ENCODE measurements at regions not wholly inside any gene's neighbourhood (a gene's known extent, or its start where the extent isn't known, plus 50 kb on each side); places are given as distances from the start of the nearest gene placed in this dataset.
A peak's percentile ranks its signal among the peaks of the same experiment; 100 is the strongest.

GRCh38 chr12:75714462-75715322 lies 203.3 kb upstream of the KRR1 start:
- H3K27me3 Mint-ChIP-seq, result peaks cover 8% of the 10 kb centered on the region
- intact Hi-C loops (cut with DNase I, micrococcal nuclease), result loop anchor here in 1 of 2 experiments (5.0 kb wide), 1 partner anchor 72 kb away; no protein-coding TSS in a partner anchor

GRCh38 chr12:75713434-75713833 lies 202.0 kb upstream of the KRR1 start:
- ChIA-PET POLR2A (interaction anchor here (0.7 kb wide), 1 partner anchor 120 kb away, joined by 5 read pairs; no protein-coding TSS in a partner anchor), CTCF (interaction anchor here (0.6 kb wide), 1 partner anchor 397 kb away, joined by 3 read pairs; no protein-coding TSS in a partner anchor)
- H3K36me3 Mint-ChIP-seq (ENCODE audit: low read depth), result no peaks in the 10 kb centered on the region
- peaks cover 8% of the 10 kb centered on the region for H3K27me3 Mint-ChIP-seq
- no peaks in the 10 kb centered on the region for H3K9me3 Mint-ChIP-seq (ENCODE audit: low read depth)
- DNase-seq (no peak), ATAC-seq (peak; percentile 42)
- intact Hi-C loops (cut with DNase I, micrococcal nuclease), result loop anchor here in 1 of 2 experiments (5.0 kb wide), 1 partner anchor 71 kb away; no protein-coding TSS in a partner anchor
- no peak overlapping the region for H3K27ac Mint-ChIP-seq
- H3K4me3 Mint-ChIP-seq, result no peak overlapping the region
- H3K4me1 Mint-ChIP-seq, result peaks cover 11% of the 10 kb centered on the region

More at GRCh38 chr12:75714462-75715322, 203.3 kb upstream of the KRR1 start:
- DNase-seq (no peak), ATAC-seq (peak; percentile 61)
- ChIA-PET POLR2A (interaction anchor here (0.9 kb wide), 1 partner anchor 306 kb away, joined by 4 read pairs; no protein-coding TSS in a partner anchor), CTCF (interaction anchor here (1.4 kb wide), 1 partner anchor 21 kb away, joined by 3 read pairs; no protein-coding TSS in a partner anchor)
- no peak overlapping the region for H3K27ac Mint-ChIP-seq
- no peaks in the 10 kb centered on the region for H3K9me3 Mint-ChIP-seq (ENCODE audit: low read depth)
- H3K36me3 Mint-ChIP-seq (ENCODE audit: low read depth), result no peaks in the 10 kb centered on the region
- no peak overlapping the region for H3K4me3 Mint-ChIP-seq
- H3K4me1 Mint-ChIP-seq, result peaks cover 11% of the 10 kb centered on the region

- Mint-ChIP-seq H3K36me3 (ENCODE audit: low read depth) (no peaks in the 10 kb centered on the region), H3K4me1 (peaks cover 11% of the 10 kb centered on the region), H3K27ac (no peak overlapping the region), H3K9me3 (ENCODE audit: low read depth) (no peaks in the 10 kb centered on the region), H3K4me3 (no peak overlapping the region), H3K27me3 (peaks cover 9% of the 10 kb centered on the region)
- DNase-seq (no peak), ATAC-seq (peak; percentile 16)
- CTCF ChIA-PET, result interaction anchor here (0.6 to 1.1 kb wide), 2 partner anchors 87 to 118 kb away, joined by 3 to 4 read pairs; no protein-coding TSS in a partner anchor
- intact Hi-C loops (cut with DNase I, micrococcal nuclease), result loop anchor here in 1 of 2 experiments (5.0 kb wide), 1 partner anchor 70 kb away; no protein-coding TSS in a partner anchor
- POLR2A ChIA-PET, result interaction anchor here (0.7 kb wide), 1 partner anchor 53 kb away, joined by 5 read pairs; no protein-coding TSS in a partner anchor
Measured at GRCh38 chr12:75712223-75712622, 200.8 kb upstream of the KRR1 start.

- ATAC-seq (no peak), DNase-seq (no peak)
- Mint-ChIP-seq H3K27ac (no peak overlapping the region), H3K4me3 (no peak overlapping the region), H3K4me1 (peaks cover 11% of the 10 kb centered on the region), H3K27me3 (peaks cover 9% of the 10 kb centered on the region), H3K36me3 (ENCODE audit: low read depth) (no peaks in the 10 kb centered on the region), H3K9me3 (ENCODE audit: low read depth) (no peaks in the 10 kb centered on the region)
- CTCF ChIA-PET, result no interaction called here
- POLR2A ChIA-PET, result no interaction called here
- intact Hi-C loops (cut with DNase I, micrococcal nuclease), result loop anchor here in 1 of 2 experiments (5.0 kb wide), 1 partner anchor 69 kb away; no protein-coding TSS in a partner anchor
Measured at GRCh38 chr12:75711271-75711670, 199.9 kb upstream of the KRR1 start.

GRCh38 chr12:75710361-75711069 lies 199.1 kb upstream of the KRR1 start:
- no peak overlapping the region for H3K4me3 Mint-ChIP-seq
- peaks cover 11% of the 10 kb centered on the region for H3K4me1 Mint-ChIP-seq
- intact Hi-C loops (cut with DNase I, micrococcal nuclease), result loop anchor here in 1 of 2 experiments (5.0 kb wide), 1 partner anchor 68 kb away; no protein-coding TSS in a partner anchor
- H3K27me3 Mint-ChIP-seq, result peaks cover 9% of the 10 kb centered on the region
- no peak overlapping the region for H3K27ac Mint-ChIP-seq
- ChIA-PET CTCF (interaction anchor here (0.6 to 1.1 kb wide), 2 partner anchors 9 to 637 kb away, joined by 3 to 6 read pairs; partner anchors contain the start of gene BBS10), POLR2A (no interaction called here)
- H3K9me3 Mint-ChIP-seq (ENCODE audit: low read depth), result no peaks in the 10 kb centered on the region
- DNase-seq (no peak), ATAC-seq (no peak)
- no peaks in the 10 kb centered on the region for H3K36me3 Mint-ChIP-seq (ENCODE audit: low read depth)

- H3K4me3 Mint-ChIP-seq, result no peak overlapping the region
- H3K4me1 Mint-ChIP-seq, result peaks cover 9% of the 10 kb centered on the region
- H3K27ac Mint-ChIP-seq, result no peak overlapping the region
- DNase-seq, result no peak
- ATAC-seq, result no peak
- H3K27me3 Mint-ChIP-seq, result peaks cover 9% of the 10 kb centered on the region
- H3K36me3 Mint-ChIP-seq (ENCODE audit: low read depth), result no peaks in the 10 kb centered on the region
- intact Hi-C loops (cut with DNase I, micrococcal nuclease), result no loop called here
- H3K9me3 Mint-ChIP-seq (ENCODE audit: low read depth), result no peaks in the 10 kb centered on the region
- ChIA-PET POLR2A (no interaction called here), CTCF (no interaction called here)
Measured at GRCh38 chr12:75709503-75709902, 198.1 kb upstream of the KRR1 start.

- DNase-seq (no peak), ATAC-seq (no peak)
- Mint-ChIP-seq H3K4me1 (peaks cover 8% of the 10 kb centered on the region), H3K9me3 (ENCODE audit: low read depth) (no peaks in the 10 kb centered on the region), H3K4me3 (no peak overlapping the region), H3K36me3 (ENCODE audit: low read depth) (no peaks in the 10 kb centered on the region), H3K27me3 (peaks cover 9% of the 10 kb centered on the region), H3K27ac (no peak overlapping the region)
- intact Hi-C loops (cut with DNase I, micrococcal nuclease), result no loop called here
- POLR2A ChIA-PET, result no interaction called here
- CTCF ChIA-PET, result no interaction called here
Measured at GRCh38 chr12:75708802-75709201, 197.4 kb upstream of the KRR1 start.

- intact Hi-C loops (cut with DNase I, micrococcal nuclease), result no loop called here
- H3K4me3 Mint-ChIP-seq, result no peak overlapping the region
- ATAC-seq (no peak), DNase-seq (no peak)
- H3K36me3 Mint-ChIP-seq (ENCODE audit: low read depth), result no peaks in the 10 kb centered on the region
- H3K9me3 Mint-ChIP-seq (ENCODE audit: low read depth), result no peaks in the 10 kb centered on the region
- peaks cover 5% of the 10 kb centered on the region for H3K4me1 Mint-ChIP-seq
- ChIA-PET POLR2A (no interaction called here), CTCF (no interaction called here)
- H3K27me3 Mint-ChIP-seq, result peaks cover 5% of the 10 kb centered on the region
- H3K27ac Mint-ChIP-seq, result no peak overlapping the region
Measured at GRCh38 chr12:75707983-75708382, 196.6 kb upstream of the KRR1 start.

GRCh38 chr12:75706786-75707605 lies 195.6 kb upstream of the KRR1 start:
- H3K36me3 Mint-ChIP-seq (ENCODE audit: low read depth), result no peaks in the 10 kb centered on the region
- H3K9me3 Mint-ChIP-seq (ENCODE audit: low read depth), result no peaks in the 10 kb centered on the region
- no peak overlapping the region for H3K27ac Mint-ChIP-seq
- intact Hi-C loops (cut with DNase I, micrococcal nuclease), result no loop called here
- no peak for ATAC-seq
- peaks cover 5% of the 10 kb centered on the region for H3K4me1 Mint-ChIP-seq
- H3K27me3 Mint-ChIP-seq, result peaks cover 4% of the 10 kb centered on the region
- ChIA-PET POLR2A (no interaction called here), CTCF (interaction anchor here (0.7 to 0.9 kb wide), 2 partner anchors 96 to 125 kb away, joined by 3 to 4 read pairs; no protein-coding TSS in a partner anchor)
- DNase-seq, result no peak
- H3K4me3 Mint-ChIP-seq, result no peak overlapping the region

- Mint-ChIP-seq H3K27ac (no peak overlapping the region), H3K4me3 (no peak overlapping the region), H3K27me3 (peaks cover 4% of the 10 kb centered on the region), H3K4me1 (peaks cover 7% of the 10 kb centered on the region), H3K9me3 (ENCODE audit: low read depth) (no peaks in the 10 kb centered on the region), H3K36me3 (ENCODE audit: low read depth) (no peaks in the 10 kb centered on the region)
- ATAC-seq, result no peak
- no peak for DNase-seq
- intact Hi-C loops (cut with DNase I, micrococcal nuclease), result no loop called here
- POLR2A ChIA-PET, result no interaction called here
- CTCF ChIA-PET, result interaction anchor here (0.6 to 0.9 kb wide), 3 partner anchors 74 to 126 kb away, joined by 3 to 4 read pairs (median 4); no protein-coding TSS in a partner anchor
Measured at GRCh38 chr12:75705749-75706711, 194.6 kb upstream of the KRR1 start.
